GM23338 (cell line): ENCODE measurements at regions not wholly inside any gene's neighbourhood (a gene's known extent, or its start where the extent isn't known, plus 50 kb on each side); places are given as distances from the start of the nearest gene placed in this dataset.

Source experiments
- EZH2 ChIP-seq: fragments of 200-600 bp; sonication (generic); IDR thresholded peaks from one replicate; pipeline ENCODE4 v1.8.0; 2017; ENCODE audit warnings: antibody characterized with exemption, mild to moderate bottlenecking, low read depth; ENCODE audit not compliant: unreplicated experiment
- NANOG ChIP-seq: IDR thresholded peaks from 2 replicates; pipeline ENCODE4 v1.6.1; 2016; ENCODE audit warnings: antibody characterized with exemption, borderline replicate concordance
- TF ChIP-seq, protein P1 (sequence below), 2 experiments: fragments of 200-600 bp in 1 of 2; sonication (generic) in 1 of 2; conservative IDR thresholded peaks; 2 replicates each; pipeline versions ENCODE4 v1.5.1 to v1.6.1; 2016 to 2017; ENCODE audit warnings: antibody characterized with exemption in 2 of 2, low read depth in 2 of 2, mild to moderate bottlenecking in 2 of 2, moderate library complexity in 1 of 2

DNA sequence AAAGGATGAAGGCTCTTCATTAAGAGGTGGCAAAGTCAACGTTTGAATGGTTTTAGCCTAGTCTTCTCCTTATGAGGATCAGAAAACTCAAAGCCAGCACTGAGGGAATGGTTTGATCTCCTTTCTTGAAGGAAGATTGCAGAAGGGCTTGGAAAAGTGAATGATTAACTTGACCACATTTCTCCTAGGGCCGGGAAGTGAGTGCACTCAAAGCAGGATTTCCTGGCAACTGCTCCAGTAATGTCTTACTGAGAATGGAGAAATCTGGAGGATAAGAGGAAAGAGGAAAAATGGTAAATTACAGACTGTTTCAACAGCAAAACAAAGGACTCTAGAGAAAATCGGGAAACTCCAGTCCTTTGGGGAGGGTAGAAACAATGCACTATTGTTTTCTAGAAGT is 189.0 kb upstream of the FOXA2 start:
- TF ChIP-seq, protein P1, sequence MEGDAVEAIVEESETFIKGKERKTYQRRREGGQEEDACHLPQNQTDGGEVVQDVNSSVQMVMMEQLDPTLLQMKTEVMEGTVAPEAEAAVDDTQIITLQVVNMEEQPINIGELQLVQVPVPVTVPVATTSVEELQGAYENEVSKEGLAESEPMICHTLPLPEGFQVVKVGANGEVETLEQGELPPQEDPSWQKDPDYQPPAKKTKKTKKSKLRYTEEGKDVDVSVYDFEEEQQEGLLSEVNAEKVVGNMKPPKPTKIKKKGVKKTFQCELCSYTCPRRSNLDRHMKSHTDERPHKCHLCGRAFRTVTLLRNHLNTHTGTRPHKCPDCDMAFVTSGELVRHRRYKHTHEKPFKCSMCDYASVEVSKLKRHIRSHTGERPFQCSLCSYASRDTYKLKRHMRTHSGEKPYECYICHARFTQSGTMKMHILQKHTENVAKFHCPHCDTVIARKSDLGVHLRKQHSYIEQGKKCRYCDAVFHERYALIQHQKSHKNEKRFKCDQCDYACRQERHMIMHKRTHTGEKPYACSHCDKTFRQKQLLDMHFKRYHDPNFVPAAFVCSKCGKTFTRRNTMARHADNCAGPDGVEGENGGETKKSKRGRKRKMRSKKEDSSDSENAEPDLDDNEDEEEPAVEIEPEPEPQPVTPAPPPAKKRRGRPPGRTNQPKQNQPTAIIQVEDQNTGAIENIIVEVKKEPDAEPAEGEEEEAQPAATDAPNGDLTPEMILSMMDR (conservative IDR thresholded peaks at IDR 0.05; ENCODE audit: low read depth in 2 of 2), result no peak
- TF ChIP-seq NANOG (no peak), EZH2 (no peak)
